Neural progenitor cell (in vitro differentiated cells): ENCODE measurements at regions not wholly inside any gene's neighbourhood (a gene's known extent, or its start where the extent isn't known, plus 50 kb on each side); places are given as distances from the start of the nearest gene placed in this dataset.
"Not testable (repeated sequence)": the region's sequence is repeated elsewhere in the genome, so short reads cannot be mapped to it uniquely, and the experiment has no call there.

Experiments used
- DNase-seq: peaks from one replicate; pipeline ENCODE4 v3.0.0-alpha.2; 2016; ENCODE audit warnings: low spot score
- H2AFZ ChIP-seq: fragments of 200-600 bp; sonication (generic); replicated peaks from 2 replicates; pipeline ENCODE4 v1.6.1; 2016; ENCODE audit warnings: antibody characterized with exemption
- H3F3A ChIP-seq: fragments of 200-600 bp; sonication (generic); 2 replicates; pipeline ENCODE4 v1.6.1; 2016; ENCODE audit warnings: antibody characterized with exemption, low read depth
- H3K27ac ChIP-seq: fragments of 200-600 bp; sonication (generic); 2 replicates; pipeline ENCODE4 v1.5.1; 2016; ENCODE audit warnings: mild to moderate bottlenecking
- H3K27me3 ChIP-seq: fragments of 200-600 bp; sonication (generic); 2 replicates; pipeline ENCODE4 v1.6.1; 2016; ENCODE audit warnings: mild to moderate bottlenecking, moderate library complexity
- H3K36me3 ChIP-seq: fragments of 200-600 bp; sonication (generic); 2 replicates; pipeline ENCODE4 v1.5.1; 2016
- H3K4me1 ChIP-seq: fragments of 200-600 bp; sonication (generic); 2 replicates; pipeline ENCODE4 v1.6.1; 2016; ENCODE audit warnings: mixed run types
- H3K4me2 ChIP-seq: fragments of 200-600 bp; sonication (generic); 2 replicates; pipeline ENCODE4 v1.6.1; 2016
- H3K4me3 ChIP-seq: fragments of 200-600 bp; sonication (generic); 2 replicates; pipeline ENCODE4 v1.5.1; 2016
- H3K79me2 ChIP-seq: fragments of 200-600 bp; sonication (generic); 2 replicates; pipeline ENCODE4 v1.6.1; 2016; ENCODE audit warnings: low read depth
- H3K9ac ChIP-seq: fragments of 200-600 bp; sonication (generic); 2 replicates; pipeline ENCODE4 v1.6.1; 2016
- H3K9me3 ChIP-seq: fragments of 200-600 bp; sonication (generic); 2 replicates; pipeline ENCODE4 v1.5.1; 2016; ENCODE audit warnings: low read depth
- H4K20me1 ChIP-seq: fragments of 200-600 bp; sonication (generic); 2 replicates; pipeline ENCODE4 v1.6.1; 2016; ENCODE audit warnings: low read depth
- H3K27ac Mint-ChIP-seq: 3 replicates; pipeline ENCODE4 v1.8.0; 2021; ENCODE audit warnings: mixed read lengths
- H3K27me3 Mint-ChIP-seq: 2 replicates; pipeline ENCODE4 v1.8.0; 2022; ENCODE audit warnings: low read depth, mild to moderate bottlenecking, inconsistent platforms, moderate library complexity, mixed read lengths; ENCODE audit not compliant: insufficient read depth
- H3K36me3 Mint-ChIP-seq: 3 replicates; pipeline ENCODE4 v1.8.0; 2021; ENCODE audit warnings: mixed read lengths
- H3K4me1 Mint-ChIP-seq: 3 replicates; pipeline ENCODE4 v1.8.0; 2021; ENCODE audit warnings: mixed read lengths
- H3K4me3 Mint-ChIP-seq: 3 replicates; pipeline ENCODE4 v1.8.0; 2021; ENCODE audit warnings: mild to moderate bottlenecking, moderate library complexity, mixed read lengths
- H3K9me3 Mint-ChIP-seq: 3 replicates; pipeline ENCODE4 v1.8.0; 2020; ENCODE audit warnings: mixed read lengths
- EZH2 ChIP-seq: fragments of 200-600 bp; sonication (generic); IDR thresholded peaks from 2 replicates; pipeline ENCODE4 v1.6.1; 2017; ENCODE audit warnings: antibody characterized with exemption, mild to moderate bottlenecking, moderate library complexity
- EZH2phosphoT487 ChIP-seq: fragments of 200-600 bp; sonication (generic); IDR thresholded peaks from 2 replicates; pipeline ENCODE4 v1.6.1; 2017; ENCODE audit warnings: antibody characterized with exemption
- TF ChIP-seq, protein P1 (sequence below): fragments of 200-600 bp; sonication (generic); IDR thresholded peaks from 2 replicates; pipeline ENCODE4 v1.5.1; 2017; ENCODE audit warnings: antibody characterized with exemption, mild to moderate bottlenecking

DNA sequence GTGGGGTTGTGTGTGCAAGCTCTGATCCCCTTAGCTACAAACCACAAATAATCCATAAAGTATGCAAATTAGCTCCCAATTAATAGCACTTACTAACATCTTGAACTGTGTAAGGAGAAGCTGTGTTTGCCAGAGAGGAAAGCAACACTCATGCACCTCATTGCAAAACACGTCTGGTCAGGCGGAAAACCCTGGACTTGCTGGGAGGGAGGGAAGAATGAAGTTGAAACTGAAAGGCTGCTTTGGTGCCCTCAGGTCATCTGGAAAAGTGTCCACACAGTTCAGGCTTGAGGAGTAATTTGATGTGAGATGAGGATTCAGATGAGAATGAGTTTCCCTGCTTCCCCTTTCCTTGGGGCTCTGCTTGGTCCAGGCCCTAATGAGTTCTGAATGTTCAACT, 185.5 kb upstream of the ANKRD28 start:
- no peak overlapping the region for H3K9ac ChIP-seq
- no peaks in the 10 kb centered on the region for H3K9me3 ChIP-seq
- Mint-ChIP-seq H3K4me1 (peaks cover 21% of the 10 kb centered on the region), H3K9me3 (peaks cover 14% of the 10 kb centered on the region), H3K27ac (peak overlapping the region; percentile 8), H3K4me3 (no peak overlapping the region), H3K36me3 (no peaks in the 10 kb centered on the region), H3K27me3 (peaks cover 5% of the 10 kb centered on the region)
- TF ChIP-seq EZH2 (no peak), EZH2phosphoT487 (no peak)
- TF ChIP-seq, protein P1, sequence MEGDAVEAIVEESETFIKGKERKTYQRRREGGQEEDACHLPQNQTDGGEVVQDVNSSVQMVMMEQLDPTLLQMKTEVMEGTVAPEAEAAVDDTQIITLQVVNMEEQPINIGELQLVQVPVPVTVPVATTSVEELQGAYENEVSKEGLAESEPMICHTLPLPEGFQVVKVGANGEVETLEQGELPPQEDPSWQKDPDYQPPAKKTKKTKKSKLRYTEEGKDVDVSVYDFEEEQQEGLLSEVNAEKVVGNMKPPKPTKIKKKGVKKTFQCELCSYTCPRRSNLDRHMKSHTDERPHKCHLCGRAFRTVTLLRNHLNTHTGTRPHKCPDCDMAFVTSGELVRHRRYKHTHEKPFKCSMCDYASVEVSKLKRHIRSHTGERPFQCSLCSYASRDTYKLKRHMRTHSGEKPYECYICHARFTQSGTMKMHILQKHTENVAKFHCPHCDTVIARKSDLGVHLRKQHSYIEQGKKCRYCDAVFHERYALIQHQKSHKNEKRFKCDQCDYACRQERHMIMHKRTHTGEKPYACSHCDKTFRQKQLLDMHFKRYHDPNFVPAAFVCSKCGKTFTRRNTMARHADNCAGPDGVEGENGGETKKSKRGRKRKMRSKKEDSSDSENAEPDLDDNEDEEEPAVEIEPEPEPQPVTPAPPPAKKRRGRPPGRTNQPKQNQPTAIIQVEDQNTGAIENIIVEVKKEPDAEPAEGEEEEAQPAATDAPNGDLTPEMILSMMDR: no peak
- peaks cover 20% of the 10 kb centered on the region for H3K4me1 ChIP-seq
- no peak overlapping the region for H3K4me3 ChIP-seq
- H3F3A ChIP-seq: no peaks in the 10 kb centered on the region
- DNase-seq: no peak
- H3K36me3 ChIP-seq: no peaks in the 10 kb centered on the region
- peak overlapping the region; percentile 45 for H2AFZ ChIP-seq
- no peaks in the 10 kb centered on the region for H3K79me2 ChIP-seq
- H3K27me3 ChIP-seq: no peaks in the 10 kb centered on the region
- H3K27ac ChIP-seq: no peak overlapping the region
- H3K4me2 ChIP-seq: peak overlapping the region; percentile 11
- no peaks in the 10 kb centered on the region for H4K20me1 ChIP-seq

DNA sequence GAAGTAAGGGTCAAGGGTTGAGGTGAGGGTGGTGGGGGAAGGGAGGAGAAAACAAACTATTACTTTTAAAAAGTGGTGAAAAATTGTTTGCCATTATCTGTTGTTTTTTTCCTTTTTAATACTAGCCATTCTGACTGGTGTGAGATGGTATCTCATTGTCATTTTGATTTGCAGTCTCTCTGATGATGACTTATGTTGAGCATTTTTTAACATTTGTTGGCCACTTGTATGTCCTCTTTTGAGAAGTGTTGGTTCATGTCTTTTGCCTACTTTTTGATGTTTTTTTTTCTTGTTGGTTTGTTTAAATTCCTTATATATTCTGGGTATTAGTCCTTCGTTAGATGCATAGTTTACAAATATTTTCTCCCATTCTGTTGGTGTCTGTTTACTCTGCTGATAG, 185.9 kb upstream of the ANKRD28 start:
- Histone ChIP-seq H3K4me2 (no peak overlapping the region), H3K36me3 (no peaks in the 10 kb centered on the region), H3F3A (no peaks in the 10 kb centered on the region), H3K4me1 (peaks cover 20% of the 10 kb centered on the region), H3K27me3 (no peaks in the 10 kb centered on the region), H3K9ac (no peak overlapping the region), H4K20me1 (no peaks in the 10 kb centered on the region), H3K27ac (no peak overlapping the region), H3K79me2 (no peaks in the 10 kb centered on the region), H3K9me3 (no peaks in the 10 kb centered on the region), H3K4me3 (no peak overlapping the region), H2AFZ (peak overlapping the region; percentile 45)
- peaks cover 5% of the 10 kb centered on the region for H3K27me3 Mint-ChIP-seq
- H3K27ac Mint-ChIP-seq: peak overlapping the region; percentile 3
- H3K9me3 Mint-ChIP-seq: peaks cover 18% of the 10 kb centered on the region
- no peak for TF ChIP-seq EZH2
- TF ChIP-seq, protein P1: no peak
- no peak for TF ChIP-seq EZH2phosphoT487
- no peak overlapping the region for H3K4me3 Mint-ChIP-seq
- no peak for DNase-seq
- peaks cover 3% of the 10 kb centered on the region for H3K36me3 Mint-ChIP-seq
- H3K4me1 Mint-ChIP-seq: peaks cover 20% of the 10 kb centered on the region

DNA sequence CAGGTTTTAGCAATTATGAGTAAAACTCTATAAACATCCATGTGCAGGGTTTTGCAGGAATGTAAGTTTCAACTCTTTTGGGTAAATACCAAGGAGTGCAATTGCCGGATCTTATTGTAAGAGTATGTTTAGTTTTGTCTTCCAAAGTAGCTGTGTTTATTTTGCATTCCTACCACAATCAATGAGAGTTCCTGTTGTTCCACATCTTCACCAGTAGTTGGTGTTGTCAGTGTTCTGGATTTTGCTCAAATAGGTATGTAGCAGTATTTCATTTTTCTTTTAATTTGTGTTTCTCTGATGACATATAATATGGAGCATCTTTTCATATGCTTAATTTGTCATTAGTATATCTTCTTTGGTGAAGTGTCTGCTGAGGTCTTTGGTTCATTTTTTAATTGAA, 185.1 kb upstream of the GALNT15 start:
- H3K4me1 ChIP-seq: no peaks in the 10 kb centered on the region
- H3K27ac ChIP-seq: no peak overlapping the region
- peaks cover 3% of the 10 kb centered on the region for H3K36me3 Mint-ChIP-seq
- peaks cover 5% of the 10 kb centered on the region for H3K9me3 ChIP-seq
- H3K27me3 ChIP-seq: no peaks in the 10 kb centered on the region
- TF ChIP-seq, protein P1: peak; percentile 24
- no peak for TF ChIP-seq EZH2phosphoT487
- no peak for TF ChIP-seq EZH2
- no peak overlapping the region for H3K4me3 ChIP-seq
- H3K36me3 ChIP-seq: no peaks in the 10 kb centered on the region
- H3K79me2 ChIP-seq: no peaks in the 10 kb centered on the region
- H3K9me3 Mint-ChIP-seq: peaks cover 23% of the 10 kb centered on the region
- no peak overlapping the region for H3K4me2 ChIP-seq
- H3K4me3 Mint-ChIP-seq: no peak overlapping the region
- no peak overlapping the region for H3K9ac ChIP-seq
- no peak overlapping the region for H2AFZ ChIP-seq
- no peaks in the 10 kb centered on the region for H3K4me1 Mint-ChIP-seq
- H3F3A ChIP-seq: no peaks in the 10 kb centered on the region
- DNase-seq: no peak
- H3K27me3 Mint-ChIP-seq: no peaks in the 10 kb centered on the region
- H3K27ac Mint-ChIP-seq: no peak overlapping the region
- no peaks in the 10 kb centered on the region for H4K20me1 ChIP-seq

DNA sequence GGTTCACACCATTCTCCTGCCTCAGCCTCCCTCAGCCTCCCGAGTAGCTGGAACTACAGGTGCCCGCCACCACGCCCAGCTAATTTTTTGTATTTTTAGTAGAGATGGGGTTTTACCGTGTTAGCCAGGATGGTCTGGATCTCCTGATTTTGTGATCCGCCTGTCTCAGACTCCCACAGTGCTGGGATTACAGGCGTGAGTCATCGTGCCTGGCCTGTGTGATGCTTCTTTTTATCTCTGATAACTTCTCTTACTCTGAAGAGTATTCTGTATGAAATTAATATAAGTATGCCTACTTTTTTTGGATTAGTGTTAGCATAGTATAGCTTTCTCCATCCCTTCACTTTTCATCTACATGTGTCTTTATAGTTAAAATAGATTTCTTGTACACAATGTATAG, 180.8 kb upstream of the GALNT15 start:
- H3K4me3 Mint-ChIP-seq: not testable (repeated sequence)

DNA sequence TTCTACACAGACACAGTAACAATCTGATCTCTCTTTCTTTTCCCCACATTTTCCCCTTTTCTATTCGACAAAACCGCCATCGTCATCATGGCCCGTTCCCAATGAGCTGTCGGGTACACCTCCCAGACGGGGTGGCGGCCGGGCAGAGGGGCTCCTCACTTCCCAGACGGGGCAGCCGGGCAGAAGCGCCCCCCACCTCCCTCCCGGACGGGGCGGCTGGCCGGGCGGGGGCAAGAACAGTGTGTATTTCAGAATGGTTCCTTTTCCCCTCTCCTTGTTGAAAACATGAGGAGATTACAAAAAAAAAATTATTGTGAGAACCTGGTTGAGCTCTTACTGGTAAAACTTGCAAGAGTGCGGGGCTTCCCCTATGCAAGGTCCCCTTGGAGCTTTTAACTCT, 178.0 kb upstream of the GALNT15 start:
- H3K4me3 ChIP-seq, H3K36me3 ChIP-seq, H4K20me1 ChIP-seq, H3K9me3 Mint-ChIP-seq, H3K4me3 Mint-ChIP-seq, H3K9me3 ChIP-seq, H3K9ac ChIP-seq, H2AFZ ChIP-seq, H3K27me3 Mint-ChIP-seq, H3K27ac Mint-ChIP-seq, DNase-seq, H3K4me1 ChIP-seq, H3K36me3 Mint-ChIP-seq, H3K27me3 ChIP-seq, H3K27ac ChIP-seq, H3F3A ChIP-seq, H3K79me2 ChIP-seq, H3K4me2 ChIP-seq, H3K4me1 Mint-ChIP-seq: not testable (repeated sequence)

More for the DNA sequence above, 180.8 kb upstream of the GALNT15 start:
- H3K27me3 Mint-ChIP-seq, H3F3A ChIP-seq, H3K79me2 ChIP-seq, H3K9me3 Mint-ChIP-seq, H3K4me2 ChIP-seq, H4K20me1 ChIP-seq, H3K36me3 Mint-ChIP-seq, H3K9me3 ChIP-seq, H2AFZ ChIP-seq, H3K36me3 ChIP-seq, H3K4me1 Mint-ChIP-seq, H3K27ac Mint-ChIP-seq, H3K27ac ChIP-seq, H3K4me1 ChIP-seq, H3K27me3 ChIP-seq, DNase-seq, H3K4me3 ChIP-seq, H3K9ac ChIP-seq: not testable (repeated sequence)
